Pancreas (tissue), 10 donors: ENCODE measurements at regions not wholly inside any gene's neighbourhood (a gene's known extent, or its start where the extent isn't known, plus 50 kb on each side); places are given as distances from the start of the nearest gene placed in this dataset.

Source experiments
- ATAC-seq, 4 donors: fragments of 200-7000 bp; cut with Tn5 transposase; one replicate each; pipeline versions ENCODE4 v1.8.0 to v1.9.1; 2020; ENCODE audit warnings: mild to moderate bottlenecking in 4 of 4, moderate library complexity in 4 of 4
- DNase-seq, 6 donors: peaks; one replicate each; pipeline ENCODE4 v3.0.0-alpha.2; 2020
- FAIRE-seq: peaks from 2 replicates; lab custom pipeline; 2012; peaks lifted over from hg19 to GRCh38; lab: Jason Lieb, UNC
- H3K27ac ChIP-seq, 4 donors: fragments of 200-600 bp; sonication (generic); 1 replicate in 3 of 4; 2 replicates in 1 of 4; pipeline versions ENCODE4 v1.5.0 to v1.8.0; 2020
- H3K27me3 ChIP-seq, 4 donors: fragments of 200-600 bp; one replicate each; pipeline ENCODE4 v1.8.0; 2021
- H3K36me3 ChIP-seq, 3 donors: fragments of 200-600 bp; sonication (generic) in 1 of 3; one replicate each; pipeline versions ENCODE4 v1.5.0 to v1.8.0; 2020 to 2021
- H3K4me1 ChIP-seq, 3 donors: fragments of 200-600 bp; one replicate each; pipeline ENCODE4 v1.8.0; 2021
- H3K4me3 ChIP-seq, 4 donors: fragments of 200-600 bp; sonication (generic) in 2 of 4; one replicate each; pipeline versions ENCODE4 v1.5.0 to v1.8.0; 2020 to 2021
- H3K9me3 ChIP-seq, 4 donors: fragments of 200-600 bp; one replicate each; pipeline ENCODE4 v1.8.0; 2021
- CTCF ChIP-seq, 4 donors: fragments of 200-600 bp; sonication (generic) in 3 of 4; IDR thresholded peaks; one replicate each; pipeline versions ENCODE4 v1.5.0 to v1.8.0; 2021; ENCODE audit warnings: antibody characterized with exemption in 4 of 4
- WGBS, 2 donors: extraction: QIAGEN DNeasy Blood & Tissue Kit; methylation state at CpG; one replicate each; pipeline ENCODE4 v1.1.7; 2013; 5-methylcytosine and 5-hydroxymethylcytosine counted together
- intact Hi-C, 3 donors: fragments of 100-400 bp; cut with DNase I; formaldehyde crosslinking; loops; one replicate each; pipeline versions ENCODE4 v1.11.1 to v1.14.2; 2022
- donor health status: healthy with polysubstance abuse.
- donor health status: DM: no; HTN: no; CAD: no; lungs with moderate emphysema.
- donor health status: DM: no; HTN: no; CAD: no.
- donor health status: control.
- donor health status: control.
- donor health status: Bipolar disorder and iron deficiency.
- donor health status: DM: yes; HTN: yes; CAD: no.
- donor health status: DM: no; HTN: no; CAD: no.
- donor health status: DM: no; HTN: no; CAD: no.
- donor health status: DM: yes; HTN: yes; CAD: no.

GRCh38 chr9:85237478-85237877 is 504.3 kb downstream of the AGTPBP1 start:
- Histone ChIP-seq H3K27me3 (peaks cover 0 to 3% (median 0%) of the 10 kb centered on the region in 4 donors), H3K4me3 (no peak overlapping the region), H3K27ac (no peak overlapping the region), H3K4me1 (no peaks in the 10 kb centered on the region), H3K36me3 (no peaks in the 10 kb centered on the region), H3K9me3 (no peaks in the 10 kb centered on the region)
- TF ChIP-seq CTCF (IDR thresholded peaks at IDR 0.05): no peak
- no peak for DNase-seq
- intact Hi-C loops: no loop called here
- WGBS, 2 donors: 0 to 41% methylated on average over 1 of the region's 1 CpG
- no peak for ATAC-seq
- no peak for FAIRE-seq

GRCh38 chr9:85230081-85230480 is 511.7 kb downstream of the AGTPBP1 start:
- no peaks in the 10 kb centered on the region for H3K4me1 ChIP-seq
- no peak for TF ChIP-seq CTCF (IDR thresholded peaks at IDR 0.05)
- H3K27me3 ChIP-seq: no peaks in the 10 kb centered on the region
- FAIRE-seq: no peak
- DNase-seq: no peak
- no peak for ATAC-seq
- intact Hi-C loops: no loop called here
- H3K9me3 ChIP-seq: no peaks in the 10 kb centered on the region
- H3K27ac ChIP-seq: no peak overlapping the region
- no peaks in the 10 kb centered on the region for H3K36me3 ChIP-seq
- 58 to 77% methylated on average over 4 of the region's 4 CpGs for WGBS, 2 donors
- H3K4me3 ChIP-seq: no peak overlapping the region

GRCh38 chr9:85228111-85228855 is 513.5 kb downstream of the AGTPBP1 start:
- no peak for FAIRE-seq
- WGBS, 2 donors: 88 to 91% methylated on average over 9 of the region's 9 CpGs

GRCh38 chr9:85225180-85225579 is 516.6 kb downstream of the AGTPBP1 start:
- 44 to 46% methylated on average over 2 of the region's 2 CpGs for WGBS, 2 donors
- no peaks in the 10 kb centered on the region for H3K4me1 ChIP-seq
- TF ChIP-seq CTCF (IDR thresholded peaks at IDR 0.05): no peak
- ATAC-seq: no peak
- no peak for FAIRE-seq
- DNase-seq: no peak
- no peak overlapping the region for H3K27ac ChIP-seq
- intact Hi-C loops: no loop called here
- no peaks in the 10 kb centered on the region for H3K36me3 ChIP-seq
- H3K9me3 ChIP-seq: no peaks in the 10 kb centered on the region
- no peaks in the 10 kb centered on the region for H3K27me3 ChIP-seq
- no peak overlapping the region for H3K4me3 ChIP-seq

More at GRCh38 chr9:85228111-85228855, 513.5 kb downstream of the AGTPBP1 start:
- Histone ChIP-seq H3K36me3 (no peaks in the 10 kb centered on the region), H3K4me1 (no peaks in the 10 kb centered on the region), H3K4me3 (no peak overlapping the region), H3K27ac (no peak overlapping the region), H3K9me3 (no peaks in the 10 kb centered on the region), H3K27me3 (no peaks in the 10 kb centered on the region)
- no peak for TF ChIP-seq CTCF (IDR thresholded peaks at IDR 0.05)
- intact Hi-C loops: no loop called here
- DNase-seq (no peak), ATAC-seq (no peak)

GRCh38 chr9:85224729-85225128 is 517.0 kb downstream of the AGTPBP1 start:
- WGBS, 2 donors: 58 to 60% methylated on average over 4 of the region's 4 CpGs
- TF ChIP-seq CTCF (IDR thresholded peaks at IDR 0.05): no peak

More at GRCh38 chr9:85224729-85225128, 517.0 kb downstream of the AGTPBP1 start:
- no peak overlapping the region for H3K4me3 ChIP-seq
- H3K27ac ChIP-seq: no peak overlapping the region
- no peaks in the 10 kb centered on the region for H3K9me3 ChIP-seq
- no peaks in the 10 kb centered on the region for H3K36me3 ChIP-seq
- FAIRE-seq: no peak
- no peaks in the 10 kb centered on the region for H3K27me3 ChIP-seq
- no peak for DNase-seq
- ATAC-seq: peak in 3 of 4 donors; percentile 50 to 65 (median 55)
- no peaks in the 10 kb centered on the region for H3K4me1 ChIP-seq
- intact Hi-C loops: no loop called here
